Body of pancreas (tissue), 4 donors: ENCODE measurements at regions not wholly inside any gene's neighbourhood (a gene's known extent, or its start where the extent isn't known, plus 50 kb on each side); places are given as distances from the start of the nearest gene placed in this dataset.

Experiments
- POLR2A ChIP-seq, 3 donors: fragments of 450-650 bp; IDR thresholded peaks; one replicate each; pipeline ENCODE4 v1.6.1; 2016; ENCODE audit warnings: antibody characterized with exemption in 3 of 3, mild to moderate bottlenecking in 2 of 3
- TF ChIP-seq, protein P1 (sequence below), 7 experiments: fragments of 450-650 bp in 4 of 7; fragments of 200-600 bp in 3 of 7; sonication (generic) in 3 of 7; IDR thresholded peaks; one replicate each; pipeline ENCODE4 v1.5.1; 2016 to 2019; ENCODE audit warnings: antibody characterized with exemption in 7 of 7

GRCh38 chr5:159644053-159644452, 272.2 kb upstream of the ADRA1B start:
- TF ChIP-seq, protein P1, sequence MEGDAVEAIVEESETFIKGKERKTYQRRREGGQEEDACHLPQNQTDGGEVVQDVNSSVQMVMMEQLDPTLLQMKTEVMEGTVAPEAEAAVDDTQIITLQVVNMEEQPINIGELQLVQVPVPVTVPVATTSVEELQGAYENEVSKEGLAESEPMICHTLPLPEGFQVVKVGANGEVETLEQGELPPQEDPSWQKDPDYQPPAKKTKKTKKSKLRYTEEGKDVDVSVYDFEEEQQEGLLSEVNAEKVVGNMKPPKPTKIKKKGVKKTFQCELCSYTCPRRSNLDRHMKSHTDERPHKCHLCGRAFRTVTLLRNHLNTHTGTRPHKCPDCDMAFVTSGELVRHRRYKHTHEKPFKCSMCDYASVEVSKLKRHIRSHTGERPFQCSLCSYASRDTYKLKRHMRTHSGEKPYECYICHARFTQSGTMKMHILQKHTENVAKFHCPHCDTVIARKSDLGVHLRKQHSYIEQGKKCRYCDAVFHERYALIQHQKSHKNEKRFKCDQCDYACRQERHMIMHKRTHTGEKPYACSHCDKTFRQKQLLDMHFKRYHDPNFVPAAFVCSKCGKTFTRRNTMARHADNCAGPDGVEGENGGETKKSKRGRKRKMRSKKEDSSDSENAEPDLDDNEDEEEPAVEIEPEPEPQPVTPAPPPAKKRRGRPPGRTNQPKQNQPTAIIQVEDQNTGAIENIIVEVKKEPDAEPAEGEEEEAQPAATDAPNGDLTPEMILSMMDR (IDR thresholded peaks at IDR 0.05), result no peak
- TF ChIP-seq POLR2A (IDR thresholded peaks at IDR 0.05), result no peak
